Muscle layer of duodenum (tissue), 2 donors: ENCODE measurements at regions not wholly inside any gene's neighbourhood (a gene's known extent, or its start where the extent isn't known, plus 50 kb on each side); places are given as distances from the start of the nearest gene placed in this dataset.

Source experiments
- H3K27ac ChIP-seq: one replicate; pipeline ENCODE4 v1.7.0; 2013; ENCODE audit warnings: mild to moderate bottlenecking, low read length
- H3K27me3 ChIP-seq: one replicate; pipeline ENCODE4 v1.7.0; 2013; ENCODE audit warnings: low read depth, mild to moderate bottlenecking, control low read depth, low read length
- H3K36me3 ChIP-seq, 2 donors: one replicate each; pipeline ENCODE4 v1.7.0; 2013; ENCODE audit warnings: low read length in 2 of 2, control low read depth in 1 of 2, mild to moderate bottlenecking in 1 of 2; ENCODE audit not compliant: insufficient read depth in 2 of 2, control insufficient read depth in 1 of 2
- H3K4me1 ChIP-seq, 2 donors: one replicate each; pipeline ENCODE4 v1.7.0; 2013; ENCODE audit warnings: low read length in 2 of 2, mild to moderate bottlenecking in 2 of 2, control low read depth in 1 of 2, moderate library complexity in 1 of 2; ENCODE audit not compliant: insufficient read depth in 2 of 2, control insufficient read depth in 1 of 2
- H3K4me3 ChIP-seq, 2 donors: one replicate each; pipeline ENCODE4 v1.7.0; 2013; ENCODE audit warnings: low read length in 2 of 2, low read depth in 1 of 2, mild to moderate bottlenecking in 1 of 2
- H3K9me3 ChIP-seq, 2 donors: one replicate each; pipeline ENCODE4 v1.7.0; 2013; ENCODE audit warnings: low read length in 2 of 2, control low read depth in 1 of 2, mild to moderate bottlenecking in 1 of 2; ENCODE audit not compliant: control insufficient read depth in 1 of 2
- donor health status: healthy.

DNA sequence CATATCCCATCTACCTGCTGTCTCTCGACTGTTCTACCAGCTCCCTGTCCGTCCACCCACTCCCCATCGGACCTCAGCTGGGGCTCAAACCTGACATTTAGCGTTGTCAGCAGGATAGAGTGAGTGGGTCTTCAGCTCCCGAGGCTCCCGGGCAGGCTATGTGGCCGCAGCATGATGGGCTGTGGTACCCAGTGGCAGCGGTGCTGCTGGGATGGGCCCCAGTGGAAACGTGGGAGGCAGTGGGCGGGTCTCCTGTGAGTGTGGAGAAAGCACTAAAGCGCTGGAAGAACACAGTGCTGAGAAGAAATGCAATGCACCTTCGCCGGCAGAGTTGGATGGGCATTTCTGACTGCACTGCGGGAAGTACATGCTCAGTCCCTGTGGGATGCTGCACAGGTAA lies 204.8 kb upstream of the SYT4 start:
- Histone ChIP-seq H3K36me3 (no peaks in the 10 kb centered on the region), H3K9me3 (peaks cover 0 to 5% of the 10 kb centered on the region in 2 donors), H3K27me3 (no peaks in the 10 kb centered on the region), H3K27ac (no peak overlapping the region), H3K4me3 (no peak overlapping the region), H3K4me1 (no peaks in the 10 kb centered on the region)

DNA sequence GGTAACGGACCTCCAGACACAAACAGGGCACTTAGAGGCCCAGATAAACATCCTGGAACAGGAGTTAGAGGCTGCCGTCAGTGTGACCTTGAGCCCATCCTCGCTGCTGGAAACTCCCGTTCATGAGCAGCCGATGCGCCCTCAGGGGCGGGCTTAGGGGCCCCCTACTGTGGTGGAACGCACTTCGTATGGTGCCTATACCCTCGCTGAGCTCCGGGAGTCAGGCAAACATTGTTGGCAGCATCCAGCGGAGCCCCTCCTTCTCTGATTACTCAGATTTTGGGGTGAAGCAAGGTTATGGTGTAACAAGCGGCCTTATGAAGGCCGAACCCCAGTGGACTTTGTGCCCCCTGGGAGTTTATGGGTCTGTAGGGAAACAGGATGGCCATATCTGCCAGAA lies 205.3 kb upstream of the SYT4 start:
- Histone ChIP-seq H3K9me3 (peaks cover 0 to 5% of the 10 kb centered on the region in 2 donors), H3K4me3 (no peak overlapping the region)

GRCh38 chr18:43484710-43485109 lies 207.4 kb upstream of the SYT4 start:
- no peaks in the 10 kb centered on the region for H3K4me1 ChIP-seq
- no peaks in the 10 kb centered on the region for H3K36me3 ChIP-seq
- H3K27me3 ChIP-seq = no peaks in the 10 kb centered on the region
- no peak overlapping the region for H3K27ac ChIP-seq
- H3K4me3 ChIP-seq = no peak overlapping the region
- peaks cover 0 to 5% of the 10 kb centered on the region in 2 donors for H3K9me3 ChIP-seq

More for the DNA sequence above, 205.3 kb upstream of the SYT4 start:
- Histone ChIP-seq H3K36me3 (no peaks in the 10 kb centered on the region), H3K27me3 (no peaks in the 10 kb centered on the region), H3K4me1 (no peaks in the 10 kb centered on the region), H3K27ac (no peak overlapping the region)

- Histone ChIP-seq H3K4me3 (no peak overlapping the region), H3K9me3 (peaks cover 0 to 5% of the 10 kb centered on the region in 2 donors), H3K4me1 (no peaks in the 10 kb centered on the region), H3K36me3 (no peaks in the 10 kb centered on the region), H3K27ac (no peak overlapping the region), H3K27me3 (no peaks in the 10 kb centered on the region)
These were observed 208.3 kb upstream of the SYT4 start for GRCh38 chr18:43485545-43485963.

GRCh38 chr18:43486462-43486861 lies 209.2 kb upstream of the SYT4 start:
- Histone ChIP-seq H3K27me3 (no peaks in the 10 kb centered on the region), H3K36me3 (no peaks in the 10 kb centered on the region), H3K27ac (no peak overlapping the region), H3K4me3 (no peak overlapping the region), H3K4me1 (no peaks in the 10 kb centered on the region), H3K9me3 (peaks cover 0 to 5% of the 10 kb centered on the region in 2 donors)

- Histone ChIP-seq H3K27ac (no peak overlapping the region), H3K9me3 (peaks cover 0 to 3% of the 10 kb centered on the region in 2 donors), H3K4me3 (no peak overlapping the region), H3K36me3 (no peaks in the 10 kb centered on the region), H3K27me3 (no peaks in the 10 kb centered on the region), H3K4me1 (no peaks in the 10 kb centered on the region)
These were observed 223.8 kb upstream of the SYT4 start for GRCh38 chr18:43501099-43501498.

GRCh38 chr18:43506935-43507334 lies 229.6 kb upstream of the SYT4 start:
- H3K27me3 ChIP-seq = no peaks in the 10 kb centered on the region

DNA sequence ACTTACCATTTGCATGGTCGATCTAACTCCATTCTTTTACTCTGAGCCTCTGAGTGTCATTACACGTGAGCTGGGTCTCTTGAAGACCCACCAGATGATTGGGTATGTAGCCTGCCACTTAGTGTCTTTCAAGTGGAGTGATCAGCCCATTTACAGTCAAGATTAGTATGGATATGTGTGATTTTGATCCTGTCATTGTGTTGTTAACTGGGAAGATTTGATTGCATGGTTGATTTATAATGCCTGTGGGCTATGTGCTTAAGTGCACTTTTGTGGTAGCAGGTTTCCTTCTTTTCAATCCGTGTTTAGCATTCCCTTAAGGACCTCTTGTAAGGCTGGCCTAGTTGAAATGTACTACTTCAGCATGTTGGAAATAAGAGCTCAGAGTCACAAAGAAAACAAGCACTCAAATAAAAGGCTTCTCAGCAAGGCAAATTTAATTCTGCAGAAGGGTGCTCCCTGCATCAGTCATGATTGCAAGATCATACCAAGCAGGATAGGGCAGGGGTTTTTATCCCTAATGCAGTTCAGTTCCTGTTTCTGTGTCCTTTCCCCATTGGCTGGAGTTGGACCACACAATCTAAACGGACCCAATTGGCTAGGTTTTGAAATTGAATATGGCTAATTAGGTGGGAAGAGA lies 230.7 kb upstream of the SYT4 start:
- Histone ChIP-seq H3K4me3 (no peak overlapping the region), H3K36me3 (no peaks in the 10 kb centered on the region), H3K9me3 (peaks cover 0 to 15% of the 10 kb centered on the region in 2 donors)

More at GRCh38 chr18:43506935-43507334, 229.6 kb upstream of the SYT4 start:
- H3K9me3 ChIP-seq = peaks cover 0 to 15% of the 10 kb centered on the region in 2 donors
- H3K4me1 ChIP-seq = no peaks in the 10 kb centered on the region
- H3K27ac ChIP-seq = no peak overlapping the region
- no peaks in the 10 kb centered on the region for H3K36me3 ChIP-seq
- no peak overlapping the region for H3K4me3 ChIP-seq

DNA sequence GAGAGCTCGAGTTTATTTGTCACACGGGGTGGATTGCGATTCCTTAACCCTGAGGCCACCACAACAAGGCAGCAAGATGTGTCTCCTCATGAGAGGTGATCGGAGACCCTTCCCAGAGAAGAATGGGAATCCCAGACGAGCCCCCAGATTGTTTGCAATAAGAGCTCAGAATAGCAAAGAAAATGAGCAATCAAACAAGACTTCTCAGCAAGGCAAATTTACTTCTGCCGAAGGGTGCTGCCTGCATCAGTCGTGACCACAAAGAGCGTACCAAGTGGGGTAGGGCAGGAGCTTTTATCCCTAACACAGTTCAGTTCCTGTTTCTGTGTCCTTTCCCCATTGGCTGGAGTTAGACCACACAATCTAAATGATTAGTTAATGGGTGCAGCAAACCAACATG lies 237.5 kb upstream of the SYT4 start:
- Histone ChIP-seq H3K9me3 (peaks cover 7 to 12% of the 10 kb centered on the region in 2 donors), H3K4me1 (no peaks in the 10 kb centered on the region), H3K27me3 (no peaks in the 10 kb centered on the region), H3K4me3 (no peak overlapping the region), H3K36me3 (no peaks in the 10 kb centered on the region), H3K27ac (no peak overlapping the region)

More for the DNA sequence above, 230.7 kb upstream of the SYT4 start:
- no peak overlapping the region for H3K27ac ChIP-seq
- H3K4me1 ChIP-seq = no peaks in the 10 kb centered on the region
- H3K27me3 ChIP-seq = no peaks in the 10 kb centered on the region

- Histone ChIP-seq H3K27me3 (no peaks in the 10 kb centered on the region), H3K9me3 (peaks cover 7 to 12% of the 10 kb centered on the region in 2 donors), H3K4me1 (no peaks in the 10 kb centered on the region), H3K4me3 (no peak overlapping the region), H3K36me3 (no peaks in the 10 kb centered on the region), H3K27ac (no peak overlapping the region)
These were observed 238.2 kb upstream of the SYT4 start for GRCh38 chr18:43515481-43515880.

GRCh38 chr18:43524260-43524659 lies 247.0 kb upstream of the SYT4 start:
- H3K27ac ChIP-seq = no peak overlapping the region
- no peaks in the 10 kb centered on the region for H3K36me3 ChIP-seq
- peaks cover 0 to 5% of the 10 kb centered on the region in 2 donors for H3K4me1 ChIP-seq
- no peak overlapping the region for H3K4me3 ChIP-seq
- H3K27me3 ChIP-seq = no peaks in the 10 kb centered on the region
- no peaks in the 10 kb centered on the region for H3K9me3 ChIP-seq

GRCh38 chr18:43525169-43525568 lies 247.9 kb upstream of the SYT4 start:
- H3K27ac ChIP-seq = no peak overlapping the region
- H3K9me3 ChIP-seq = no peaks in the 10 kb centered on the region
- no peaks in the 10 kb centered on the region for H3K36me3 ChIP-seq
- H3K4me3 ChIP-seq = no peak overlapping the region
- H3K27me3 ChIP-seq = no peaks in the 10 kb centered on the region
- H3K4me1 ChIP-seq = peaks cover 0 to 5% of the 10 kb centered on the region in 2 donors
